RWPE2 (cell line): ENCODE measurements at regions not wholly inside any gene's neighbourhood (a gene's known extent, or its start where the extent isn't known, plus 50 kb on each side); places are given as distances from the start of the nearest gene placed in this dataset.

ENCODE experiments used
- ATAC-seq: fragments of 200-7000 bp; cut with Tn5 transposase; 3 replicates; pipeline ENCODE4 v1.9.1; 2021; ENCODE audit warnings: low read depth
- DNase-seq: peaks from one replicate; pipeline ENCODE4 v3.0.0-alpha.2; 2020; ENCODE audit warnings: low spot score
- H3K27ac ChIP-seq: fragments of 450-650 bp; 2 replicates; pipeline ENCODE4 v1.5.1; 2017; ENCODE audit warnings: mild to moderate bottlenecking; ENCODE audit not compliant: poor library complexity, severe bottlenecking
- H3K27me3 ChIP-seq: fragments of 250-450 bp; sonication (Bioruptor Pico); 2 replicates; pipeline ENCODE4 v1.5.1; 2021; ENCODE audit warnings: mild to moderate bottlenecking, moderate library complexity; ENCODE audit not compliant: insufficient read depth, poor library complexity, severe bottlenecking
- H3K36me3 ChIP-seq: fragments of 250-450 bp; sonication (Bioruptor Pico); 2 replicates; pipeline ENCODE4 v1.5.1; 2020; ENCODE audit warnings: low read depth, mild to moderate bottlenecking, moderate library complexity
- H3K4me1 ChIP-seq: fragments of 250-450 bp; sonication (Bioruptor Pico); 2 replicates; pipeline ENCODE4 v1.5.1; 2021; ENCODE audit warnings: mild to moderate bottlenecking, moderate library complexity; ENCODE audit not compliant: insufficient read depth, poor library complexity, severe bottlenecking
- H3K4me3 ChIP-seq: fragments of 250-450 bp; sonication (Bioruptor Pico); 2 replicates; pipeline ENCODE4 v1.5.1; 2021; ENCODE audit warnings: mild to moderate bottlenecking, moderate library complexity; ENCODE audit not compliant: severe bottlenecking
- H3K9me3 ChIP-seq: fragments of 250-450 bp; sonication (Bioruptor Pico); 2 replicates; pipeline ENCODE4 v1.5.1; 2021; ENCODE audit warnings: mild to moderate bottlenecking, moderate library complexity; ENCODE audit not compliant: severe bottlenecking
- CTCF ChIP-seq: fragments of 450-650 bp; IDR thresholded peaks from one replicate; pipeline ENCODE4 v1.5.1; 2017; ENCODE audit warnings: mild to moderate bottlenecking, moderate library complexity; ENCODE audit not compliant: poor library complexity, severe bottlenecking

- ATAC-seq = no peak; the same call in 2 of the 3 replicates
- no peaks in the 10 kb centered on the region for H3K36me3 ChIP-seq
- H3K9me3 ChIP-seq = no peaks in the 10 kb centered on the region
- no peak for TF ChIP-seq CTCF
- DNase-seq = no peak
- H3K4me3 ChIP-seq = no peak overlapping the region
- no peaks in the 10 kb centered on the region for H3K4me1 ChIP-seq
- no peaks in the 10 kb centered on the region for H3K27me3 ChIP-seq
- no peak overlapping the region for H3K27ac ChIP-seq
These were observed 434.4 kb upstream of the TSHZ3 start for GRCh38 chr19:31783592-31783991.

GRCh38 chr19:31784671-31785101 is 435.4 kb upstream of the TSHZ3 start:
- no peaks in the 10 kb centered on the region for H3K9me3 ChIP-seq

GRCh38 chr19:31801611-31802010 is 452.4 kb upstream of the TSHZ3 start:
- Histone ChIP-seq H3K4me3 (no peak overlapping the region), H3K4me1 (no peaks in the 10 kb centered on the region), H3K36me3 (no peaks in the 10 kb centered on the region), H3K27ac (no peak overlapping the region), H3K9me3 (no peaks in the 10 kb centered on the region), H3K27me3 (no peaks in the 10 kb centered on the region)
- no peak for DNase-seq
- TF ChIP-seq CTCF = no peak
- no peak for ATAC-seq

More at GRCh38 chr19:31784671-31785101, 435.4 kb upstream of the TSHZ3 start:
- no peaks in the 10 kb centered on the region for H3K36me3 ChIP-seq
- H3K27ac ChIP-seq = no peak overlapping the region
- H3K4me1 ChIP-seq = no peaks in the 10 kb centered on the region
- no peak for TF ChIP-seq CTCF
- DNase-seq (no peak), ATAC-seq (no peak)
- no peaks in the 10 kb centered on the region for H3K27me3 ChIP-seq
- no peak overlapping the region for H3K4me3 ChIP-seq

GRCh38 chr19:31803835-31804446 is 454.7 kb upstream of the TSHZ3 start:
- no peak for DNase-seq
- Histone ChIP-seq H3K4me1 (no peaks in the 10 kb centered on the region), H3K27ac (no peak overlapping the region), H3K9me3 (no peaks in the 10 kb centered on the region), H3K36me3 (no peaks in the 10 kb centered on the region), H3K4me3 (no peak overlapping the region), H3K27me3 (no peaks in the 10 kb centered on the region)
- ATAC-seq = no peak
- no peak for TF ChIP-seq CTCF

GRCh38 chr19:31804668-31805067 is 455.4 kb upstream of the TSHZ3 start:
- no peak for ATAC-seq

More at GRCh38 chr19:31804668-31805067, 455.4 kb upstream of the TSHZ3 start:
- Histone ChIP-seq H3K4me3 (no peak overlapping the region), H3K4me1 (no peaks in the 10 kb centered on the region), H3K27ac (no peak overlapping the region), H3K27me3 (no peaks in the 10 kb centered on the region), H3K36me3 (no peaks in the 10 kb centered on the region), H3K9me3 (no peaks in the 10 kb centered on the region)
- no peak for DNase-seq
- no peak for TF ChIP-seq CTCF
